ENCODE measurements at regions not wholly inside any gene's neighbourhood (a gene's known extent, or its start where the extent isn't known, plus 50 kb on each side); places are given as distances from the start of the nearest gene placed in this dataset.

- no peak for DNase-seq (ENCODE audit: low read depth in 3 of 3)
These were observed 50.8 kb upstream of the TSHZ2 start for GRCh38 chr20:52921340-52921739.

DNA sequence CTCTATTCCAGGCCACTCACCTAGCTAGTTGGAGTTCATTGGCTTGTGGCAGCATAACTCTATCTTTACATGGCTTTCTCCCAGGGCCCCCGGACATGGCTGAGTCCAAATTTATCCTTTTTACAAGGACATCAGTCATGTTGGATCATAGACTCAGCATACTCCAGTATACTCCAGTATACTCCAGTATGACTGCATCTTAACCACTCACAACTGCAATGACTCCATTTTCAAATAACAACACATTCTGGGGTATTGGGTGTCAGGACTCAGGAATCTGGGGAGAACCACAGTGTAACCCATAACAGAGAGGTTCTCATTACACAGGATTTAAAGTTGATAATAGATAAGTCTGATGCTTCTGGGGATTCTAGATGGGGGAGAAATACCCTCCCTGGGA, 53.8 kb upstream of the TSHZ2 start:
- no peak for DNase-seq (ENCODE audit: low read depth in 3 of 3)

- DNase-seq (ENCODE audit: low read depth in 3 of 3), result no peak
These were observed 56.6 kb upstream of the TSHZ2 start for GRCh38 chr20:52915564-52915963.

DNA sequence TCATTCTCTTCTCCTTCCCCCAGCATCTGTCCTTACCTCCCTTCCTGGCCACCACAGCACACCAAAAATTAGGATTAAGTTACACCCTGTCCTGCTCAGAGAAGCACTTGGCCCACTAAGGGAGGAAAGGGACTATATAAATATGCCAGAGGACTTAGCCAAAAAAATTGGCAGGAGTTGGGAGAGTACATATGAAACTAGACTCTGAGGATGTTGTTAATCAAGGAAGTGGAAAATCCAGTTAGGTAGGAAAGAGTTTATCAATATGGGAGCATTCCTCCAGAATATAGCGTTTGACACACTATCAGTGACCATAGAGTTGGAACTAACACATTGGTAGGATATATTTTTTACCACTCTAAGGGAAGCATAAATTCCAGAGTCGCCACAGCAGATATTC, 57.3 kb upstream of the TSHZ2 start:
- DNase-seq (ENCODE audit: low read depth in 3 of 3), result no peak

GRCh38 chr20:52913650-52914387, 58.3 kb upstream of the TSHZ2 start:
- no peak for DNase-seq (ENCODE audit: low read depth in 3 of 3)

DNA sequence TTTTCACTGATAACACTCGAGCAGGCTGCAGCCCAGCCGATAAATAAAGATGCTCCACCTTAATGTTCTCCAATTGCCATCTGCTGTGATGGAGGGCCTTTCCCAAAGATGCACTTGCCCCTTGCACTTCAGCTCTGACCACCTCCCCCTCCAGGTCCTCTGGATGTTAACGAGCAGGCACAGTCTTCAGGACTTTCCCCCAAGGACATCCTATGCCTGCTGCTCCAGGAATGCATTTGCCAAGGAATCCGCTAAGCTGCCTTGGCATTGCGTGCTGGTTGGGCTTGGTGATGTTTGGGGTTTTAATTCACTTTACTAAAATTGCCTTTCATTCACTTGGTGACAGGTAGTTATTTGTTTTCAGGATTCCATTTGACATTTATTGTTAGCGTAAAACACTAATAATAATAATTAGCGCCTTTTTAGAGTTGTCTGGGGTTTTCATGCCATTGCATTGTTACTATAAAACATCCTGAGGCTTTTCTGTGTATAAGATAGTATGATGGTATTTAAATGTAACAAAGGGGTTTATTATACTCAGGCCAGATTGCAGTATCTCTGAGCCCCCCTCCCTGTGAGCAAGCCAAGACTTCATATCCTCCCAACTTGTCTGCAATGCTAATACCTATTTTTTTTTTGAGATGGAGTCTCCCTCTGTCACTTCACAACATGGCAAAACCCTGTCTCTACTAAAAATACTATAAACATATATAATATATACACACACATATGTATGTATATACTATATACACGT, 66.7 kb upstream of the TSHZ2 start:
- no peak for DNase-seq (ENCODE audit: low read depth in 3 of 3)

GRCh38 chr20:52904837-52905236, 67.3 kb upstream of the TSHZ2 start:
- DNase-seq (ENCODE audit: low read depth in 3 of 3), result no peak

DNA sequence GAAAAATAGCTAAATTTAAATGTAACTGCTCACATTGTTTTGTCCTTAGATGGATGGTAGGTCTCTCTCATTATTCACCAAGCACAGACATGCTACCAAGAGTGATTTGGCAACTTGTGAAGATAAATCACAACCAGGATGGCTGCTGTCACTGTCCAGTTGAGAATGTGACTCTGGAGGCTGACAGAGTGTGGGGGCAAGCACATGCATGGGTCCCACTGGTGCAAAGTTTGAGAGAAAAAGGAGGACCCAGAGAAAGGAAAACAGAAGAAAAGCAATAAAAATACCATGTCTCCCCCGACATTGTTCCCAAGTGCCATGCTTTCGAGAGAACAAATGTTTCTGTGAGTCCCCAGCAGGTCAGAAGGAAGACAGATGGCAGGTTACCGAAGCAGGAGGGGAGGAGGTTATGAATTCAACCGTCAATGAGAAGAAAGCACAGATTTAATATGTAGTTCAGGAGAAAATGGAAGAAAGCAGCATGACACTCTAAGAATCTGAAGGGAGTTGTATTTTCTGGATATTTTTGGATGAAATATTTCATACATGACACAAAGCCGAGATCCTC, 73.0 kb upstream of the TSHZ2 start:
- DNase-seq (ENCODE audit: low read depth in 3 of 3), result no peak

DNA sequence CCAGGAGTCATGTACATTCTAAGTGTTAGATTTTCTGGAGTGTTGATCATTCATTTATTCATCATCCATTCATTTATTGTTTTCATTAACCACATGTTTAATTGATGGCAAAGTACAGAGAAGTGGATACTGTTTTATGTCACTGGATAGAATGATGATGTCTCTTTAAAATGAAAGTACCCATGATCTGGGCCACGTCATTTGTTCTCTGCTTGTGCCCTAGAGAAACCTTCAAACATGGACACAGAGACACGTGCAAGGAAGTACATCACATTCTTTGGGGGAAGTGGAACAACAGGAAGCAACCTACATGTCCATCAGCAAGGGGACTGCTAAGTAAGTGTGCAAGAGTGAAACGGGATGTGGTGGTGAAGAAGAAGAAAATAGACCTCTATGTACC, 75.8 kb upstream of the TSHZ2 start:
- no peak for DNase-seq (ENCODE audit: low read depth in 3 of 3)

GRCh38 chr20:52895701-52896100, 76.5 kb upstream of the TSHZ2 start:
- DNase-seq (ENCODE audit: low read depth in 3 of 3), result no peak

DNA sequence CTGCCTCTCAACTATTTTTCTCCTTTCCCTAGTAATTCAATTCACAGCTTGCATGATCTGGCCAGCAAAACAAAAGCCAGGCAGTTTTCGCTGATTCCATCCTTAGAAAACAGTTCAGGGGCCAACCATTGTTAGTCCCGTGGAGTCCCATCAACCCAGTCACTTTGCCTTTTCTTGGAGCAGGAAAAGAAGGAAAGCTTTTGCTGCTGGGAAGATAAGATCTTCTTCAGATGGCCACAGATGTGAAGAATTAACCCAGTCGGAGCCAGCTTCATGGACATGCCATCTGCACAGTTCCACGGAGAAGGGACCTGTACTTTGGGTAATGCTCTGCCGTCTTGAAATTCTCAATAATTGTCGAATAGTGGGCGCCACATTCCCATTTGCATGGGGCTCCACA, 76.9 kb upstream of the TSHZ2 start:
- DNase-seq (ENCODE audit: low read depth in 3 of 3), result no peak

- DNase-seq (ENCODE audit: low read depth in 3 of 3), result no peak
These were observed 78.7 kb upstream of the TSHZ2 start for GRCh38 chr20:52893498-52893897.

DNA sequence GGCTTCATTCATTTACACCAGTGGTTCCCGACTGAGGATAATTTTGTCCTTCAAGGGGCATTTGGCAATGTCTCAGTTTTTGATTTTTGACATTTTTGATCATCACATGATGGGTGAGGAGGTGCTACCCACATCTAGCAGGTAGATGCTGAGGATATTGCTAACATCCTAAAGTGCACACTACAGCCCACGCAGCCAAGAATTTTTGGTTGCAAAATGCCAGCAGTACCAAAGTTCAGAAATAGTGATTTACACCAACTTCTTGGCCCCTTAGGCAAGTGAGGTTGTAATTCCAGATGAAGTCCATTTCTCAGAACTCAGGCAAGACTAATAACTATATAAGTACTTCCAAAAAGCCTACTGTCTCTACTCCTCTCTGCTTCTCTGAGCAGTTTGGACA, 80.1 kb upstream of the TSHZ2 start:
- no peak for DNase-seq (ENCODE audit: low read depth in 3 of 3)

- DNase-seq (ENCODE audit: low read depth in 3 of 3), result no peak
These were observed 82.0 kb upstream of the TSHZ2 start for GRCh38 chr20:52890130-52890529.

DNA sequence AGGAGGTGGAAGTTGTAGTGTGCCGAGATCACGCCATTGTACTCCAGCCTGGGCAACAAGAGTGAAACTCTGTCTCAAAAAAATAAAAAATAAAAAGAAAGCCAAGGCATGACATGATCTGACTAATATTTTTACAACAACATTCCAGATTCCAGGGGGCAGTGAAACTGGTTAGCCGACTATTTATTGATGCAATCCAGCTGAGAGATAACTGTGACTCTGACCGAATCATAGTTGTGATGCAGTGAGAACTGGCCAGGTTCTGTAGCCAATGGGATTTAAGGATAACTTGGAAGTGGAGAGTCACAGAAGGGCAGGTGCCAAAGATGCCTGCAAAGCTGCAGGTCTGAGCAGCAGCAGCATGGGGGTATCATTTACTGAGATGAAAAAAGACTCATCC, 82.9 kb upstream of the TSHZ2 start:
- no peak for DNase-seq (ENCODE audit: low read depth in 3 of 3)

- DNase-seq (ENCODE audit: low read depth in 3 of 3), result no peak
These were observed 84.1 kb upstream of the TSHZ2 start for GRCh38 chr20:52888096-52888495.

GRCh38 chr20:52880997-52881396, 91.2 kb upstream of the TSHZ2 start:
- DNase-seq (ENCODE audit: low read depth in 3 of 3), result no peak

GRCh38 chr20:52880259-52880658, 91.9 kb upstream of the TSHZ2 start:
- DNase-seq (ENCODE audit: low read depth in 3 of 3), result no peak

- no peak for DNase-seq (ENCODE audit: low read depth in 3 of 3)
These were observed 97.9 kb upstream of the TSHZ2 start for GRCh38 chr20:52874241-52874640.

GRCh38 chr20:52869698-52870501, 102.3 kb upstream of the TSHZ2 start:
- no peak for DNase-seq (ENCODE audit: low read depth in 3 of 3)

- no peak for DNase-seq (ENCODE audit: low read depth in 3 of 3)
These were observed 102.9 kb upstream of the TSHZ2 start for GRCh38 chr20:52869276-52869675.

DNA sequence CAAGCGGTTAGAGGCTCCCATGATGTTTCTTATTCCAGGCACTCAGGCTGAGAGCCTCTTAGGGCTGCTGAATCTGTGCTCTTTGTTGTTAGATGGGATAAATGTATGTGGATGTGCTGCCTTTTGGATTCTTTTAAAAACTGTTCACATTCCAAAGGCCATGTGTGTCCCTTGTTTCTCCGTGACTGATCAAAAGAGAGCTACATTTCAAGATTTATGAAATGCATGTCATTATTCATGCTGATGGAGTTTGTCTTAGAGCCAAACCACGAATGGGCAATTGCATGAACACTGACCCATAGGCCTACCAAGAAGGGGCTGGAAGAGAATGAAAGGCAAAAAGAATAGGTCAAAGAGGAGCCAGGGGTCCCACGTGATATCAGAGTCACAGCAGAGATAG, 104.9 kb upstream of the TSHZ2 start:
- no peak for DNase-seq (ENCODE audit: low read depth in 3 of 3)

All from stimulated activated CD4-positive, alpha-beta T cell treated with anti-CD3 and anti-CD28 coated beads, TNF-alpha, amount 100 ng/mL, for 4 hours (primary cell).